NCI-H748 (cell line): ENCODE measurements at regions not wholly inside any gene's neighbourhood (a gene's known extent, or its start where the extent isn't known, plus 50 kb on each side); places are given as distances from the start of the nearest gene placed in this dataset.
"Not testable (repeated sequence)": the region's sequence is repeated elsewhere in the genome, so short reads cannot be mapped to it uniquely, and the experiment has no call there.

Source experiments
- DNase-seq: peaks from one replicate; lab custom pipeline; 2025; ENCODE audit not compliant: unreplicated experiment; lab: John Stamatoyannopoulos, UW

- DNase-seq: no peak
These were observed 631.0 kb upstream of the GRM7 start for GRCh38 chr3:6229778-6230410.

GRCh38 chr3:6242104-6242503 lies 618.8 kb upstream of the GRM7 start:
- DNase-seq: no peak

GRCh38 chr3:6248528-6248927 lies 612.4 kb upstream of the GRM7 start:
- no peak for DNase-seq

- DNase-seq: no peak
These were observed 611.2 kb upstream of the GRM7 start for GRCh38 chr3:6249679-6250078.

- DNase-seq: no peak
These were observed 610.7 kb upstream of the GRM7 start for GRCh38 chr3:6250167-6250566.

GRCh38 chr3:6251612-6252400 lies 609.1 kb upstream of the GRM7 start:
- DNase-seq: no peak

- no peak for DNase-seq
These were observed 606.4 kb upstream of the GRM7 start for GRCh38 chr3:6254490-6254889.

GRCh38 chr3:6255229-6255628 lies 605.7 kb upstream of the GRM7 start:
- DNase-seq: no peak

GRCh38 chr3:6260551-6261191 lies 600.2 kb upstream of the GRM7 start:
- no peak for DNase-seq

GRCh38 chr3:6262010-6262409 lies 598.9 kb upstream of the GRM7 start:
- DNase-seq: peak; percentile 93

- no peak for DNase-seq
These were observed 596.9 kb upstream of the GRM7 start for GRCh38 chr3:6264036-6264435.

GRCh38 chr3:6264906-6265305 lies 596.0 kb upstream of the GRM7 start:
- DNase-seq: no peak

- DNase-seq: no peak
These were observed 594.8 kb upstream of the GRM7 start for GRCh38 chr3:6266135-6266534.

- no peak for DNase-seq
These were observed 587.0 kb upstream of the GRM7 start for GRCh38 chr3:6273878-6274277.

GRCh38 chr3:6281662-6282061 lies 579.3 kb upstream of the GRM7 start:
- no peak for DNase-seq

GRCh38 chr3:6282918-6283317 lies 578.0 kb upstream of the GRM7 start:
- no peak for DNase-seq

GRCh38 chr3:6287088-6287875 lies 573.6 kb upstream of the GRM7 start:
- no peak for DNase-seq

- no peak for DNase-seq
These were observed 559.3 kb upstream of the GRM7 start for GRCh38 chr3:6301626-6302025.

GRCh38 chr3:6315906-6316305 lies 545.0 kb upstream of the GRM7 start:
- no peak for DNase-seq

- DNase-seq: no peak
These were observed 538.9 kb upstream of the GRM7 start for GRCh38 chr3:6321999-6322398.

GRCh38 chr3:6326771-6327170 lies 534.1 kb upstream of the GRM7 start:
- DNase-seq: peak; percentile 44

- not testable (repeated sequence) for DNase-seq
These were observed 520.0 kb upstream of the GRM7 start for GRCh38 chr3:6340980-6341325.
